ENCODE measurements at regions not wholly inside any gene's neighbourhood (a gene's known extent, or its start where the extent isn't known, plus 50 kb on each side); places are given as distances from the start of the nearest gene placed in this dataset.

GRCh38 chr5:82811490-82811889 lies 265.7 kb downstream of the TMEM167A start:
- TF ChIP-seq USF2 (IDR thresholded peaks at IDR 0.05) (no peak), CTCF (IDR thresholded peaks at IDR 0.05) (no peak), SREBF2 (IDR thresholded peaks at IDR 0.05) (no peak), CHD4 (IDR thresholded peaks at IDR 0.05; ENCODE audit: borderline replicate concordance) (no peak)
